ENCODE measurements at regions not wholly inside any gene's neighbourhood (a gene's known extent, or its start where the extent isn't known, plus 50 kb on each side); places are given as distances from the start of the nearest gene placed in this dataset.
"Not testable (repeated sequence)": the region's sequence is repeated elsewhere in the genome, so short reads cannot be mapped to it uniquely, and the experiment has no call there.

DNA sequence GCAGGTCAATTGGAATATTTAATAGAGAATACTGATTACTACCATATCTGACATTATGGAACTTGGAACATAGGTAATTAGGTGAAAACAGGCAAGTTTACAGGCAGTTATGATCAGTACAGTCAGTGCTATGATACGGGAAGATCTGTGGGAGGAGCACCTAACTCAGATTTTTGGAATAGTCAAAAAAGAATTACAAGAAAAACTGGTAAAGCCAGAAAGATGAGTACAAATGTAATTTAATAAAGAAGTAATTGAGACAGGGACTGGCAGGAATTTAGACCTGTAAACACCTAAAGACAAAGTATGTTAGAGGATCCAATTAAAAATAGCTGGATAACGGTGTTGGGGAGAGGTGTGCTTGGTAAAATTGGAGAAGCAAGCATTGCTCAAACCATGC lies 206.5 kb upstream of the ANO5 start:
- Histone ChIP-seq H3K9me3 (no peaks in the 10 kb centered on the region), H3K36me3 (replicated peaks in 1 of 2; ENCODE audit: insufficient read depth in 1 of 2, low read depth in 2 of 2) (no peaks in the 10 kb centered on the region), H3K27me3 (no peaks in the 10 kb centered on the region), H3K4me1 (no peaks in the 10 kb centered on the region), H3K27ac (no peak overlapping the region), H3K4me3 (no peak overlapping the region)
- ATAC-seq, result no peak
- TF ChIP-seq POLR2A (IDR thresholded peaks at IDR 0.05), result no peak
- TF ChIP-seq, protein P1, sequence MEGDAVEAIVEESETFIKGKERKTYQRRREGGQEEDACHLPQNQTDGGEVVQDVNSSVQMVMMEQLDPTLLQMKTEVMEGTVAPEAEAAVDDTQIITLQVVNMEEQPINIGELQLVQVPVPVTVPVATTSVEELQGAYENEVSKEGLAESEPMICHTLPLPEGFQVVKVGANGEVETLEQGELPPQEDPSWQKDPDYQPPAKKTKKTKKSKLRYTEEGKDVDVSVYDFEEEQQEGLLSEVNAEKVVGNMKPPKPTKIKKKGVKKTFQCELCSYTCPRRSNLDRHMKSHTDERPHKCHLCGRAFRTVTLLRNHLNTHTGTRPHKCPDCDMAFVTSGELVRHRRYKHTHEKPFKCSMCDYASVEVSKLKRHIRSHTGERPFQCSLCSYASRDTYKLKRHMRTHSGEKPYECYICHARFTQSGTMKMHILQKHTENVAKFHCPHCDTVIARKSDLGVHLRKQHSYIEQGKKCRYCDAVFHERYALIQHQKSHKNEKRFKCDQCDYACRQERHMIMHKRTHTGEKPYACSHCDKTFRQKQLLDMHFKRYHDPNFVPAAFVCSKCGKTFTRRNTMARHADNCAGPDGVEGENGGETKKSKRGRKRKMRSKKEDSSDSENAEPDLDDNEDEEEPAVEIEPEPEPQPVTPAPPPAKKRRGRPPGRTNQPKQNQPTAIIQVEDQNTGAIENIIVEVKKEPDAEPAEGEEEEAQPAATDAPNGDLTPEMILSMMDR (IDR thresholded peaks at IDR 0.05), result no peak
- DNase-seq, result no peak
- 77 to 80% methylated on average over 2 of the region's 2 CpGs for WGBS, 2 donors
- intact Hi-C loops (cut with DNase I), result no loop called here

GRCh38 chr11:21987261-21987660 lies 205.6 kb upstream of the ANO5 start:
- no peak overlapping the region for H3K4me3 ChIP-seq
- 93 to 96% methylated on average over 1 of the region's 1 CpG for WGBS, 2 donors

GRCh38 chr11:21988477-21988876 lies 204.4 kb upstream of the ANO5 start:
- 56% methylated on average over 1 of the region's 1 CpG for WGBS, 2 donors
- intact Hi-C loops (cut with DNase I), result no loop called here
- H3K27ac ChIP-seq, result no peak overlapping the region
- H3K4me3 ChIP-seq, result no peak overlapping the region
- no peaks in the 10 kb centered on the region for H3K27me3 ChIP-seq
- H3K4me1 ChIP-seq, result no peaks in the 10 kb centered on the region
- H3K9me3 ChIP-seq, result no peaks in the 10 kb centered on the region
- ATAC-seq (no peak), DNase-seq (no peak)
- TF ChIP-seq, protein P1 (IDR thresholded peaks at IDR 0.05), result no peak
- H3K36me3 ChIP-seq (replicated peaks in 1 of 2; ENCODE audit: insufficient read depth in 1 of 2, low read depth in 2 of 2), result no peaks in the 10 kb centered on the region

More at GRCh38 chr11:21987261-21987660, 205.6 kb upstream of the ANO5 start:
- no peaks in the 10 kb centered on the region for H3K9me3 ChIP-seq
- H3K36me3 ChIP-seq (replicated peaks in 1 of 2; ENCODE audit: insufficient read depth in 1 of 2, low read depth in 2 of 2), result no peaks in the 10 kb centered on the region
- H3K27ac ChIP-seq, result no peak overlapping the region
- intact Hi-C loops (cut with DNase I), result no loop called here
- ATAC-seq (no peak), DNase-seq (no peak)
- no peaks in the 10 kb centered on the region for H3K27me3 ChIP-seq
- H3K4me1 ChIP-seq, result no peaks in the 10 kb centered on the region
- no peak for TF ChIP-seq POLR2A (IDR thresholded peaks at IDR 0.05)
- TF ChIP-seq, protein P1 (IDR thresholded peaks at IDR 0.05), result no peak

GRCh38 chr11:22001803-22002202 lies 191.1 kb upstream of the ANO5 start:
- not testable (repeated sequence) for ATAC-seq; H3K9me3 ChIP-seq; H3K4me3 ChIP-seq; DNase-seq; H3K36me3 ChIP-seq (replicated peaks in 1 of 2; ENCODE audit: insufficient read depth in 1 of 2, low read depth in 2 of 2); H3K27me3 ChIP-seq; H3K4me1 ChIP-seq; H3K27ac ChIP-seq
- intact Hi-C loops (cut with DNase I), result loop anchor here (10.0 kb wide), 1 partner anchor 57 kb away; no protein-coding TSS in a partner anchor
- 91 to 96% methylated on average over 6 of the region's 6 CpGs for WGBS, 2 donors

DNA sequence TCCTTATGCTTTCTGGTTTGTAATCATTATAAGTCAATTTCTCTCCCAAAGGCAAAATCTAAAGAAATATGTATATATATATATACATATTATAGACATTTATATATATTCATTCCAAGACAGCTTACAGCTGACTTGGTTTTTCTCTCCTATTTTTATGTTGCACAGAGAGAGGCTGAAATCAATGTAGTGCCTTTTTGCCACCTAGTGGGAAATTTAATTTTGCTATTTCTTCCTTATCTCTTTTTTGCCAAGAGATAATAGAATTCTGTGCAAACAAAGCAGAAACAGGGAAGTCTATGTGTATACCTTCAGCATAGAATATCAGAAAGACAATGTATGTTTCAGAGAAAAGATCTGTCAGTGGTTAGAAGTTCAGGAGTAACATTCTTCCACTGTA lies 186.0 kb upstream of the ANO5 start:
- DNase-seq, result no peak
- Histone ChIP-seq H3K36me3 (replicated peaks in 1 of 2; ENCODE audit: insufficient read depth in 1 of 2, low read depth in 2 of 2) (no peaks in the 10 kb centered on the region), H3K4me1 (no peaks in the 10 kb centered on the region), H3K27ac (no peak overlapping the region), H3K9me3 (no peaks in the 10 kb centered on the region), H3K27me3 (no peaks in the 10 kb centered on the region), H3K4me3 (no peak overlapping the region)
- intact Hi-C loops (cut with DNase I), result loop anchor here (10.0 kb wide), 1 partner anchor 62 kb away; no protein-coding TSS in a partner anchor
- ATAC-seq, result no peak
- TF ChIP-seq, protein P1 (IDR thresholded peaks at IDR 0.05), result no peak
- TF ChIP-seq POLR2A (IDR thresholded peaks at IDR 0.05), result no peak

Measured in body of pancreas (tissue), 4 donors.